Brain microvascular endothelial cell (primary cell): ENCODE measurements at regions not wholly inside any gene's neighbourhood (a gene's known extent, or its start where the extent isn't known, plus 50 kb on each side); places are given as distances from the start of the nearest gene placed in this dataset.

Experiments
- DNase-seq: peaks from one replicate; pipeline ENCODE4 v3.0.0-alpha.2; 2020
- H3K27ac ChIP-seq: fragments of 250-450 bp; sonication (Bioruptor Pico); 2 replicates; pipeline ENCODE4 v1.5.1; 2020; ENCODE audit warnings: mild to moderate bottlenecking, moderate library complexity
- H3K27me3 ChIP-seq: fragments of 250-450 bp; sonication (Bioruptor Pico); replicated peaks from 2 replicates; pipeline ENCODE4 v1.5.1; 2020; ENCODE audit warnings: mild to moderate bottlenecking
- H3K36me3 ChIP-seq: fragments of 250-450 bp; sonication (Bioruptor Pico); replicated peaks from 2 replicates; pipeline ENCODE4 v1.5.1; 2020; ENCODE audit warnings: mild to moderate bottlenecking
- H3K4me3 ChIP-seq: 2 replicates; pipeline ENCODE4 v1.5.1; 2011; ENCODE audit warnings: low read depth, mild to moderate bottlenecking, control low read depth, low read length, moderate library complexity
- in situ Hi-C: cut with HindIII; loops from 2 replicates; pipeline ENCODE4 v1.10.0; 2017; ENCODE audit warnings: low sequenced_read_pairs, low pct_ligation_motif_present
- TF ChIP-seq, protein P1 (sequence below): IDR thresholded peaks from 2 replicates; pipeline ENCODE4 v1.5.1; 2011; ENCODE audit warnings: low read depth, mild to moderate bottlenecking, moderate library complexity, low read length, control low read depth, inconsistent platforms; ENCODE audit errors: missing control alignments

DNA sequence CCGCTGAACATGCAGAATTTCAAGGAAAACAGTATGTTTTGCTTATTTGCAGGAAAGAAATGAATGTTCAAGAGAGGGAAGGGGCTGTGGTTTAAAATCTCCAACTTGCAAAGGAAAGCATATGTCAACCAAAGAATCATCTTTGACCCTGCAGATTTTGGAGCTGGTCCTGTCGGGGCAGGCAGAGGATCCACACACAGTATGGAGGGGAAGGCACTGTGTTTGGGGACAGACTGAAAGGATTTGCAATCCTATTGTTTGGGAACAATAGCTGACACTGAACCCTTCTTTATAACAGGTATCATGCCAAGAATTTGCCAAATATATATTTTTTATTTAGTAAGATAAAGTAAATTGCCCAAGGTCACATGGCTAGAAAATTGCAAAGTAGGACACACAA is 121.4 kb upstream of the ZNF618 start:
- Histone ChIP-seq H3K4me3 (no peak overlapping the region), H3K27ac (no peak overlapping the region), H3K27me3 (no peaks in the 10 kb centered on the region), H3K36me3 (no peaks in the 10 kb centered on the region)
- no peak for DNase-seq
- TF ChIP-seq, protein P1, sequence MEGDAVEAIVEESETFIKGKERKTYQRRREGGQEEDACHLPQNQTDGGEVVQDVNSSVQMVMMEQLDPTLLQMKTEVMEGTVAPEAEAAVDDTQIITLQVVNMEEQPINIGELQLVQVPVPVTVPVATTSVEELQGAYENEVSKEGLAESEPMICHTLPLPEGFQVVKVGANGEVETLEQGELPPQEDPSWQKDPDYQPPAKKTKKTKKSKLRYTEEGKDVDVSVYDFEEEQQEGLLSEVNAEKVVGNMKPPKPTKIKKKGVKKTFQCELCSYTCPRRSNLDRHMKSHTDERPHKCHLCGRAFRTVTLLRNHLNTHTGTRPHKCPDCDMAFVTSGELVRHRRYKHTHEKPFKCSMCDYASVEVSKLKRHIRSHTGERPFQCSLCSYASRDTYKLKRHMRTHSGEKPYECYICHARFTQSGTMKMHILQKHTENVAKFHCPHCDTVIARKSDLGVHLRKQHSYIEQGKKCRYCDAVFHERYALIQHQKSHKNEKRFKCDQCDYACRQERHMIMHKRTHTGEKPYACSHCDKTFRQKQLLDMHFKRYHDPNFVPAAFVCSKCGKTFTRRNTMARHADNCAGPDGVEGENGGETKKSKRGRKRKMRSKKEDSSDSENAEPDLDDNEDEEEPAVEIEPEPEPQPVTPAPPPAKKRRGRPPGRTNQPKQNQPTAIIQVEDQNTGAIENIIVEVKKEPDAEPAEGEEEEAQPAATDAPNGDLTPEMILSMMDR = no peak
- in situ Hi-C loops = no loop called here

DNA sequence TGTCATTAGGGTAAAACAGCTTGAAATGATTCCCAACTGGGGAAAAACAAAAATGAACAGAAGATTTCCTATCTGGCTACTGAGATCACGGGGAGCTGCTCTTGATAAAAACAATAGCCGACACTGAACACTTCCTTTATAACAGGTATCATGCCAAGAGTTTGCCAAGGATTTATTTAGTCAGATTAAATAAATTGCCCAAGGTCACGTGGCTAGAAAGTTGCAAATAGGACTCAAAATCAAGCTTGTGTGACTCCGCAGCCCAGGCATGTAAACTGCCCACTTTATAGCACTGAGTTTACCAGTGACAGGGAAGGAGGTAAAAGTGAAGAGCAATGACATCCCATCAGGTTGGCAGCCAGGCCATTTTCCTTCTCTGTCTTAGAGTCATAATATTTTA is 120.7 kb upstream of the ZNF618 start:
- H3K4me3 ChIP-seq = no peak overlapping the region
- TF ChIP-seq, protein P1 = no peak
- no peak overlapping the region for H3K27ac ChIP-seq
- in situ Hi-C loops = no loop called here
- H3K27me3 ChIP-seq = no peaks in the 10 kb centered on the region
- no peak for DNase-seq
- no peaks in the 10 kb centered on the region for H3K36me3 ChIP-seq

DNA sequence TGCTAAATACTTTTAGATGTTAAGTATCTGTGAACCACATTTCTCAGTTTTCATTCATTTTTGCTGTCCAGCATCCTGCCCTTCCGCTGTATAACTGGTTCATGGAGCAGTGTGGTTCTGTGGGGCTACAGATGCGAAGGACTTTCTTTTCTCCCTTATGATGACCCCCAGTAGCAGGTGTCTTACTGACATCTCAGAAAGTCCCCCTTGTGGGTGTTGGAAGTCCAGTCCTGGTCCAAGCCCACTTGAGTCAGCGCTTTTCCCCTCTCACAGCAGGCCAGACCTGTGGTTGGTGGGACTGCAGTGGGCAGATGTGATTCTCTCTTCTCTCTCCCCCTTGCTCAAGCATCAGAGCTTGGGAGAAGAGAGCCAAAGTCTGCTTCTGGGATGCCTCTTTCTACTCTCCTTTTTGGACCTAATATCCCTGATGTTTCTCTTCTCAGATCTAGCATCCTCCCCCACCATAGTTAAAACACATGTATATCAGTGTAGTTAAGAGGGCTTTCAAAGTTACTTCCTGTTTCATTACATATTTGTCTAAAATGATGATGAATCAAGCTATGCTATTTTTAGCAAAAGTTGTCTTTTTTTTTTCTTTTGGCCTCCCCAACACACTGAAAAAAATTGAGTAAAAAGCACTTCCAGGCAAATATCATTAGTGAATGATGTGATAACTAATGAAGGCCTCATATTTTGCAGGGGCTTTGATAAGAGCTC is 119.5 kb upstream of the ZNF618 start:
- in situ Hi-C loops = no loop called here
- H3K27ac ChIP-seq = no peak overlapping the region
- H3K36me3 ChIP-seq = no peaks in the 10 kb centered on the region
- TF ChIP-seq, protein P1 = no peak
- no peak overlapping the region for H3K4me3 ChIP-seq
- no peak for DNase-seq
- H3K27me3 ChIP-seq = no peaks in the 10 kb centered on the region

DNA sequence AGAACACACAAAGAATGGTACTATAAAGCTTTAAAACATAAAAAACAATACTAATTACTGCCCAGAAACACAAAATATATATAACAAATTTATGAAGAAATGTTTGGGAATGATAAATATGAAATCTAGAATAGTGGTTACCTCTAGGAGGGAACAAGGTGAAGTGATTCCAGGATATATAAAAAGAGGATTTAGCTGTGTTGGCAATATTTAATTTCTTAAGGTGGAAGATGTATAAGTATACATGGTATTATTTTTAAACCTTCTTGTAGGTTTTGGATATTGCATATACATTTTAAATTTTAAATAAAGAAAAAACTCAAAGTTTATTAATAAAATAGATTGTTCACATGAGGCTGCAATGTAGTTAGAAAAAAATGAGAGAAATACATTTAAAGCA is 112.7 kb upstream of the ZNF618 start:
- no peaks in the 10 kb centered on the region for H3K27me3 ChIP-seq
- in situ Hi-C loops = no loop called here

DNA sequence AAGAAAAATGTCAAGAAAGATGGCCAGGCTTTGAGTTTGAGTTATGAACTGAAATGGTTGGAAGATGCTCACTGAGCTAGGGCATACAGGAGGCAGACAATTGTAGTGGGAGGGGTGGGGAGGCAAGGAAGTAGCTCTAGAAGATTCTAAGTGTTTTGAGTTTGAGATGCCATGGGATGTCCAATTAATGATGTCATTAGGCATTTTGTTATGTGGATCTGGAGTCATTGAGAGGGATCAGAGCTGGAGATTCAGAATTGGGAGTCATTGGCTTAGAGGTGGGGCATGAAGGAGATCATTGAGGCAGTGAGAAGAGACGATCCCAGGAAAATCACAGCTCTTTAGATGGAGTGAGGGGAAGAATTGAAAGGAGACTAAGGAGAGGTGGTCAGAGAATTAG is 111.5 kb upstream of the ZNF618 start:
- DNase-seq = no peak
- TF ChIP-seq, protein P1 = no peak
- no peaks in the 10 kb centered on the region for H3K27me3 ChIP-seq

More for the DNA sequence above, 112.7 kb upstream of the ZNF618 start:
- TF ChIP-seq, protein P1 = no peak
- Histone ChIP-seq H3K36me3 (no peaks in the 10 kb centered on the region), H3K27ac (no peak overlapping the region), H3K4me3 (no peak overlapping the region)
- DNase-seq = no peak

DNA sequence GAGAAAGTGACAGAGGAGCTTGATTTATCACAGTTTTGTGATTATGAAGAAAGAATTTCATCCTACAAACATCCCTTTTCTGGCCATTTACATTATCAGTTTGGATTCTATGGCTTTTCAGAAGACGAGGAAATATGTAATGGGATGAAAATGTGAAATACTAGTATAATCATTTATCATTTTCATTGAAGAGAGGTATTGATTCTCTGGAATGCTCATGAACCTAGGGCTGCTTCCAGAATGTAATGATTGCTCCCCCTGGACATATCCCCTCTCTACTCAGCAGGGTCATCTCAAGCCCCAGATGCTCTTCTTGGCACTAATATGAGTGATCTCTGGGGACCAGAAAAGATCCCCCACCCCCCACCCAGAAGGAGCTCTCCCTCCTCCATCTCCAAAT is 106.7 kb upstream of the ZNF618 start:
- in situ Hi-C loops = no loop called here
- no peak overlapping the region for H3K4me3 ChIP-seq
- H3K27ac ChIP-seq = no peak overlapping the region
- TF ChIP-seq, protein P1 = no peak
- H3K36me3 ChIP-seq = no peaks in the 10 kb centered on the region
- no peaks in the 10 kb centered on the region for H3K27me3 ChIP-seq
- DNase-seq = no peak

More for the DNA sequence above, 111.5 kb upstream of the ZNF618 start:
- Histone ChIP-seq H3K27ac (no peak overlapping the region), H3K4me3 (no peak overlapping the region), H3K36me3 (no peaks in the 10 kb centered on the region)
- in situ Hi-C loops = no loop called here
